Panc1 (cell line): ENCODE measurements at regions not wholly inside any gene's neighbourhood (a gene's known extent, or its start where the extent isn't known, plus 50 kb on each side); places are given as distances from the start of the nearest gene placed in this dataset.

ENCODE experiments used
- ATAC-seq: fragments of 200-7000 bp; cut with Tn5 transposase; 2 replicates; pipeline ENCODE4 v1.9.1; 2020; ENCODE audit warnings: mild to moderate bottlenecking, moderate library complexity
- BruUV-seq: library from RNA; stranded (reverse); fragments of 400-500 nt; replicated peaks from 2 replicates; lab custom pipeline; 2021; lab: Mats Ljungman, UMichigan
- CTCF ChIA-PET: fragments of 300-600 bp; sonication (Branson Sonifier 250); formaldehyde crosslinking; loops from one replicate; lab custom pipeline; 2022; ENCODE audit warnings: antibody characterized with exemption; lab: Charles Lee
- POLR2A ChIA-PET: fragments of 300-600 bp; sonication (Branson Sonifier 250); formaldehyde crosslinking; loops from one replicate; lab custom pipeline; 2022; ENCODE audit warnings: antibody characterized with exemption; lab: Charles Lee
- DNase-seq: peaks from one replicate; pipeline ENCODE4 v3.0.0-alpha.2; 2010; ENCODE audit warnings: low read depth, low spot score
- H3K27ac ChIP-seq: 2 replicates; pipeline ENCODE4 v1.5.1; 2011; ENCODE audit warnings: mild to moderate bottlenecking, low read length, inconsistent platforms
- H3K27me3 ChIP-seq: fragments of 200-500 bp; sonication (Bioruptor generic); 2 replicates; pipeline ENCODE4 v1.6.0; 2014; ENCODE audit warnings: low read length, inconsistent platforms; ENCODE audit not compliant: control insufficient read depth, insufficient read depth
- H3K36me3 ChIP-seq: fragments of 200-500 bp; sonication (Bioruptor generic); 2 replicates; pipeline ENCODE4 v1.5.1; 2014; ENCODE audit warnings: inconsistent platforms, mild to moderate bottlenecking, low read length, moderate library complexity; ENCODE audit not compliant: control insufficient read depth, insufficient read depth
- H3K4me1 ChIP-seq: 2 replicates; pipeline ENCODE4 v1.5.1; 2011; ENCODE audit warnings: inconsistent platforms, mild to moderate bottlenecking, low read length, moderate library complexity; ENCODE audit not compliant: control insufficient read depth, insufficient read depth
- H3K4me3 ChIP-seq, 2 experiments: 2 replicates each; pipeline ENCODE4 v1.5.1; 2011 to 2012; ENCODE audit warnings: low read depth in 2 of 2, low read length in 2 of 2, mild to moderate bottlenecking in 2 of 2, inconsistent platforms in 1 of 2, moderate library complexity in 1 of 2
- H3K9me3 ChIP-seq: fragments of 200-500 bp; sonication (Bioruptor generic); 2 replicates; pipeline ENCODE4 v1.5.1; 2014; ENCODE audit warnings: low read depth, mild to moderate bottlenecking, inconsistent platforms, low read length, moderate library complexity; ENCODE audit not compliant: control insufficient read depth, insufficient read depth
- CTCF ChIP-seq: fragments of 450-650 bp; IDR thresholded peaks from 2 replicates; pipeline ENCODE4 v1.5.1; 2017; ENCODE audit warnings: mild to moderate bottlenecking
- POLR2AphosphoS5 ChIP-seq: IDR thresholded peaks from 2 replicates; pipeline ENCODE4 v1.6.1; 2012; ENCODE audit warnings: mild to moderate bottlenecking, low read depth, low read length, moderate library complexity
- SIN3A ChIP-seq: IDR thresholded peaks from 2 replicates; pipeline ENCODE4 v1.6.1; 2012; ENCODE audit warnings: low read depth, mild to moderate bottlenecking, low read length, moderate library complexity, borderline replicate concordance; ENCODE audit not compliant: insufficient read depth
- TCF7L2 ChIP-seq: IDR thresholded peaks from 2 replicates; pipeline ENCODE4 v1.6.1; 2011; ENCODE audit warnings: mild to moderate bottlenecking, low read depth, low read length, inconsistent platforms
- in situ Hi-C: cut with HindIII; loops from 2 replicates; pipeline ENCODE4 v1.10.0; 2016; ENCODE audit warnings: low sequenced_read_pairs, low pct_unique_long_range_greater_than_20kb
- intact Hi-C: fragments of 100-400 bp; cut with micrococcal nuclease; formaldehyde crosslinking; loops from one replicate; pipeline ENCODE4 v1.10.0; 2022; ENCODE audit not compliant: unreplicated experiment
- TF ChIP-seq, protein P1 (sequence below), 2 experiments: IDR thresholded peaks; 2 replicates each; pipeline ENCODE4 v1.6.1; 2011 to 2012; ENCODE audit warnings: low read depth in 2 of 2, control low read depth in 1 of 2, low read length in 1 of 2, mild to moderate bottlenecking in 1 of 2, moderate library complexity in 1 of 2; ENCODE audit not compliant: insufficient read depth in 1 of 2

DNA sequence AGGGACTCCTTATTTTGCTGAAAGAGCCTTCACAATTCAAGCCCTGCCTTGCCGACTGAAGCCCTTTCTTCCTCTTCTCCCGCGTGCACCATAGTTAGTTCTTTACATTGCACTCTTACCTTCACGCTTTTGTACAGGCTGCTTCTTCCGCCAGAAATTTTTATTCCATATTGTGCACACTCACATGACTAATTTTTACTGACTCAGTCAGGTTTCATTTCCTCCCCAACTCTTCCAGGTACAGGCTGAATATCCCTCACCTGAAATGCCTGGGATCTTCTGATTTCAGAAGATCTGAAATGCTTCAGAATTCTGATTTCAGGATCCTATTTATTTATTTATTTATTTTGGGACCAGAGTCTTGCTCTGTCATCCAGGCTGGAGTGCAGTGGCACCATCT is 172.8 kb downstream of the ZNF281 start:
- no peaks in the 10 kb centered on the region for H3K9me3 ChIP-seq
- ATAC-seq: no peak
- no peaks in the 10 kb centered on the region for H3K36me3 ChIP-seq
- H3K4me3 ChIP-seq: no peak overlapping the region
- TF ChIP-seq CTCF (no peak), SIN3A (no peak), POLR2AphosphoS5 (no peak), TCF7L2 (no peak)
- TF ChIP-seq, protein P1, sequence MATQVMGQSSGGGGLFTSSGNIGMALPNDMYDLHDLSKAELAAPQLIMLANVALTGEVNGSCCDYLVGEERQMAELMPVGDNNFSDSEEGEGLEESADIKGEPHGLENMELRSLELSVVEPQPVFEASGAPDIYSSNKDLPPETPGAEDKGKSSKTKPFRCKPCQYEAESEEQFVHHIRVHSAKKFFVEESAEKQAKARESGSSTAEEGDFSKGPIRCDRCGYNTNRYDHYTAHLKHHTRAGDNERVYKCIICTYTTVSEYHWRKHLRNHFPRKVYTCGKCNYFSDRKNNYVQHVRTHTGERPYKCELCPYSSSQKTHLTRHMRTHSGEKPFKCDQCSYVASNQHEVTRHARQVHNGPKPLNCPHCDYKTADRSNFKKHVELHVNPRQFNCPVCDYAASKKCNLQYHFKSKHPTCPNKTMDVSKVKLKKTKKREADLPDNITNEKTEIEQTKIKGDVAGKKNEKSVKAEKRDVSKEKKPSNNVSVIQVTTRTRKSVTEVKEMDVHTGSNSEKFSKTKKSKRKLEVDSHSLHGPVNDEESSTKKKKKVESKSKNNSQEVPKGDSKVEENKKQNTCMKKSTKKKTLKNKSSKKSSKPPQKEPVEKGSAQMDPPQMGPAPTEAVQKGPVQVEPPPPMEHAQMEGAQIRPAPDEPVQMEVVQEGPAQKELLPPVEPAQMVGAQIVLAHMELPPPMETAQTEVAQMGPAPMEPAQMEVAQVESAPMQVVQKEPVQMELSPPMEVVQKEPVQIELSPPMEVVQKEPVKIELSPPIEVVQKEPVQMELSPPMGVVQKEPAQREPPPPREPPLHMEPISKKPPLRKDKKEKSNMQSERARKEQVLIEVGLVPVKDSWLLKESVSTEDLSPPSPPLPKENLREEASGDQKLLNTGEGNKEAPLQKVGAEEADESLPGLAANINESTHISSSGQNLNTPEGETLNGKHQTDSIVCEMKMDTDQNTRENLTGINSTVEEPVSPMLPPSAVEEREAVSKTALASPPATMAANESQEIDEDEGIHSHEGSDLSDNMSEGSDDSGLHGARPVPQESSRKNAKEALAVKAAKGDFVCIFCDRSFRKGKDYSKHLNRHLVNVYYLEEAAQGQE (IDR thresholded peaks at IDR 0.05; ENCODE audit: insufficient read depth in 1 of 2, low read depth in 2 of 2, low read length in 1 of 2): no peak
- ChIA-PET CTCF (no interaction called here), POLR2A (no interaction called here)
- peaks cover under 1% of the 10 kb centered on the region; the same call in 1 of the 2 replicates for H3K4me1 ChIP-seq
- intact Hi-C loops: no loop called here
- no peak for DNase-seq
- no peak overlapping the region for H3K27ac ChIP-seq
- BruUV-seq: no TSS peak
- in situ Hi-C loops: loop anchor here (10.0 kb wide), 1 partner anchor 402 kb away; no protein-coding TSS in a partner anchor
- H3K27me3 ChIP-seq: no peaks in the 10 kb centered on the region

DNA sequence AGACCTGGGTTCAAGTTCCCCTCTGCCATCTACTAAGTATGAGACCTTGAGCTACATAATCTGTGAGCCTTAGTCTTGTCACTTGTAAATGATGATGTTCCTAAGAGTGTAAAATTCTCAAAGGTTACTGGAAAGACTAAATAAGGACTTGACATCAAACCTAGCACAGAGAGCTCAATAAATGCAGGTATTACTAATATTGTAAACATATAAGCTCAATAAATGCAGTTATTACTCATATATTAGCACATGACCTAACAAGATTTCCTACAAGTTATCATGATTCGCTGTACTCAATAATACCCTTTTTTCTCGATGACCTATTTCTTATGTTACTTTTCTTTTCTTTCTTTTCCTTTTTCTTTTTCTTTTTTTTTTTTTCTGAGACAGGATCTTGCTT is 174.9 kb downstream of the ZNF281 start:
- CTCF ChIA-PET: no interaction called here
- Histone ChIP-seq H3K27me3 (no peaks in the 10 kb centered on the region), H3K4me1 (no peaks in the 10 kb centered on the region), H3K27ac (no peak overlapping the region), H3K36me3 (no peaks in the 10 kb centered on the region), H3K9me3 (no peaks in the 10 kb centered on the region), H3K4me3 (no peak overlapping the region)
- POLR2A ChIA-PET: no interaction called here
- ATAC-seq: no peak
- in situ Hi-C loops (loop anchor here (10.0 kb wide), 1 partner anchor 400 kb away; no protein-coding TSS in a partner anchor), intact Hi-C loops (no loop called here)
- BruUV-seq: no TSS peak
- TF ChIP-seq, protein P1 (IDR thresholded peaks at IDR 0.05; ENCODE audit: insufficient read depth in 1 of 2, low read depth in 2 of 2, low read length in 1 of 2): no peak
- TF ChIP-seq POLR2AphosphoS5 (no peak), CTCF (no peak), SIN3A (no peak), TCF7L2 (no peak)
- no peak for DNase-seq
